ENCODE measurements at regions not wholly inside any gene's neighbourhood (a gene's known extent, or its start where the extent isn't known, plus 50 kb on each side); places are given as distances from the start of the nearest gene placed in this dataset.

DNA sequence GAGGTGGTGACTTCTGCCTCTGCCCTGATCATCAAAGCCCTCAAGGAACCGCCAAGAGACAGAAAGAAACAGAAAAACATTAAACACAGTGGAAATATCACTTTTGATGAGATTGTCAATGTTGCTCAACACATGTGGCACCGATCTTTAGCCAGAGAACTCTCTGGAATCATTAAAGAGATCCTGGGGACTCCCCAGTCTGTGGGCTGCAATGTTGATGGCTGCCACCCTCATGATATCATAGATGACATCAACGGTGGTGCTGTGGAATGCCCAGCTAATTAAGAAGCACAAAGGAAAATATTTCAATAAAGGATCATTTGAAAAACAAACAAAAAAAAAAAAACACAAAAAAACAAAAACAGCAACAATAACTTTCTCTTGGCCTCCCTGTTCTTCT, 59.5 kb upstream of the TOMM7 start:
- Histone ChIP-seq H3K9me3 (ENCODE audit: low read depth, low read length) (no peaks in the 10 kb centered on the region), H3K36me3 (ENCODE audit: insufficient read depth, low read length) (no peaks in the 10 kb centered on the region), H3K9ac (ENCODE audit: insufficient read length) (no peak overlapping the region), H3K4me3 (no peak overlapping the region), H3K27ac (no peak overlapping the region)
- DNase-seq (ENCODE audit: low read depth, low spot score), result no peak
- TF ChIP-seq EZH2 (IDR thresholded peaks at IDR 0.05), result no peak
- TF ChIP-seq POLR2AphosphoS5 (IDR thresholded peaks at IDR 0.05; ENCODE audit: borderline replicate concordance, low read depth, low read length), result no peak
- TF ChIP-seq FOXP2 (optimal IDR thresholded peaks at IDR 0.05; ENCODE audit: control extremely low read depth, extremely low read length, insufficient read depth), result no peak

DNA sequence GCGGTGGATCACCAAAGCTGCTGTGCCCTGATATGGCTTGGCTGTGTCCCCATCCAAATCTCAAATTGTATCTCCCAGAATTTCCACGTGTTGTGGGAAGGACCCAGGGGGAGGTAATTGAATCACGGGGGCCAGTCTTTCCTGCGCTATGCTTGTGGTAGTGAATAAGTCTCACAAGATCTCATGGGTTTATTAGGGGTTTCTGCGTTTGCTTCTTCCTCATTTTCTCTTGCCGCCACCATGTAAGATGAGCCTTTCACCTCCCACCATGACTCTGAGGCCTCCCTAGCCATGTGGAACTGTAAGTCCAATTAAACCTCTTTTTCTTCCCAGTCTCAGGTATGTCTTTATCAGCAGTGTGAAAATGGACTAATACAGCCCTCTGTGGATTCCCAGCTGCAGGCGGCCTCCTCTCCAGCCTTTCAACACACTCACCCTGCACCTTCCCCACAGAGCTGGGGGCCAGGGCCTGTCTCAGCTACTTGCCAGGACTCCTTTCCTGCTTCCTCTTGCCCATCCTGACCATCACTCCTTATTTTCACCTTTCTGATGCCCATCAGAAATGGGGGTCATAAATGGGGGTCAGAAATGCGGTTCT, 57.2 kb upstream of the TOMM7 start:
- no peak overlapping the region for H3K4me3 ChIP-seq
- no peaks in the 10 kb centered on the region for H3K36me3 ChIP-seq (ENCODE audit: insufficient read depth, low read length)
- H3K9me3 ChIP-seq (ENCODE audit: low read depth, low read length), result no peaks in the 10 kb centered on the region
- no peak for DNase-seq (ENCODE audit: low read depth, low spot score)
- no peak overlapping the region for H3K9ac ChIP-seq (ENCODE audit: insufficient read length)
- no peak overlapping the region for H3K27ac ChIP-seq
- TF ChIP-seq EZH2 (IDR thresholded peaks at IDR 0.05), result no peak
- TF ChIP-seq POLR2AphosphoS5 (IDR thresholded peaks at IDR 0.05; ENCODE audit: borderline replicate concordance, low read depth, low read length), result no peak
- TF ChIP-seq FOXP2 (optimal IDR thresholded peaks at IDR 0.05; ENCODE audit: control extremely low read depth, extremely low read length, insufficient read depth), result no peak

DNA sequence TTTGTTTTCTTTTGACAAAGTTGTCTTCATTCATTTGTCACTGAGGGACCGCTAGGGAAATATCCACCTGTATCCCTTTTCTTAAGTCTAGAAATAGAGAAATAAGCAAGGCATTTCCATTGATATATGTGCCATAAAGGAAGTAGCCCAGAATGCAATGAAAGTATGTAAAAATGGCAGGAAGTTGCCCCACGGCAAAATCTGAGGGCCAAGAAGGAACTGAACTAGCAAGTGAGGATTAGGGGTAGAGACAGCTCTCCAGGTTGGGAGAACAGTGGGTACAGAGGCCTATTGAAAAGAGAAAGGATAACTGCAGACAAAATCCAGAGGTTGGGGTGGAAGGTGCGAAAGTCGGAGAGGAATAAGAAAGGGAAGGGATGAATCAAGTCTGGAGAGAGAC, 56.6 kb upstream of the TOMM7 start:
- H3K4me3 ChIP-seq, result no peak overlapping the region
- H3K9me3 ChIP-seq (ENCODE audit: low read depth, low read length), result no peaks in the 10 kb centered on the region
- TF ChIP-seq EZH2 (IDR thresholded peaks at IDR 0.05), result no peak
- no peak for TF ChIP-seq POLR2AphosphoS5 (IDR thresholded peaks at IDR 0.05; ENCODE audit: borderline replicate concordance, low read depth, low read length)
- no peak for TF ChIP-seq FOXP2 (optimal IDR thresholded peaks at IDR 0.05; ENCODE audit: control extremely low read depth, extremely low read length, insufficient read depth)
- H3K36me3 ChIP-seq (ENCODE audit: insufficient read depth, low read length), result no peaks in the 10 kb centered on the region
- H3K27ac ChIP-seq, result 0 out of 2 replicates have a peak overlapping the region, but pooled peaks have one; percentile 5
- no peak for DNase-seq (ENCODE audit: low read depth, low spot score)
- H3K9ac ChIP-seq (ENCODE audit: insufficient read length), result no peak overlapping the region

DNA sequence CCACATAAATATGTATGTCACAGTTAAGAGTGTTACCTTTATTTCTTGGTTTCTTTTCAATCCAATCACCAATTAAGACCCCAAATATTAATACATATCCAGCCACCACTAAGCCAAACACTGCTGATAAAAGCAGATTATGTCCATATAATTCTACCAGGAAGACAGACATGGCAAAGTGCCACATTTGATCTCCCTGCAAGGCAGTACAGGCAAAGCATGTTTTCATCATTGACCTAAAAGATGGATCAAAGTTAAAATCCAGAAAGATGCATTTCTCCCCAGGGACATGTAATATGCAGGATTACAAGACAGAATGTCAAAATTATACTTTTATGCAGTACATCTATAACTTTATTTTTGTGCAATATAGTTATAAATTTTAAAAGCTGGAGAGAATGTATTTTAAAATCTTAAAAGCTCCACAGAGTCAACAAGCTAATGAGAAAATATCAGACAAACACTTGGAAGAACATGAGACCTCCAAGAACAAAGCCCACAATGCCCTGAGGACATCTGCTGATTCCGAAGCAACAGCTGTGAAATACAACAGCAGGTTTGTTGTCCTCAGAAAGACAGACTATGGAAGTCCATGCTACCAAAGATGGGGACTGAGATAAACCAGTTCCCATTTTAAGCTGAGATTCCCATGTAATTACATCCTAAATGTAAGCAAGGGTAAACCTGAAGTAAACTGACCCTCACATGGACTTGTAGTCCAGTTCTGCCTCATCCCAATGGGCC, 54.5 kb upstream of the TOMM7 start:
- no peak for DNase-seq (ENCODE audit: low read depth, low spot score)
- no peak overlapping the region for H3K9ac ChIP-seq (ENCODE audit: insufficient read length)
- no peaks in the 10 kb centered on the region for H3K9me3 ChIP-seq (ENCODE audit: low read depth, low read length)
- H3K4me3 ChIP-seq, result no peak overlapping the region
- no peaks in the 10 kb centered on the region for H3K36me3 ChIP-seq (ENCODE audit: insufficient read depth, low read length)
- H3K27ac ChIP-seq, result no peak overlapping the region
- no peak for TF ChIP-seq FOXP2 (optimal IDR thresholded peaks at IDR 0.05; ENCODE audit: control extremely low read depth, extremely low read length, insufficient read depth)
- no peak for TF ChIP-seq EZH2 (IDR thresholded peaks at IDR 0.05)
- TF ChIP-seq POLR2AphosphoS5 (IDR thresholded peaks at IDR 0.05; ENCODE audit: borderline replicate concordance, low read depth, low read length), result no peak

DNA sequence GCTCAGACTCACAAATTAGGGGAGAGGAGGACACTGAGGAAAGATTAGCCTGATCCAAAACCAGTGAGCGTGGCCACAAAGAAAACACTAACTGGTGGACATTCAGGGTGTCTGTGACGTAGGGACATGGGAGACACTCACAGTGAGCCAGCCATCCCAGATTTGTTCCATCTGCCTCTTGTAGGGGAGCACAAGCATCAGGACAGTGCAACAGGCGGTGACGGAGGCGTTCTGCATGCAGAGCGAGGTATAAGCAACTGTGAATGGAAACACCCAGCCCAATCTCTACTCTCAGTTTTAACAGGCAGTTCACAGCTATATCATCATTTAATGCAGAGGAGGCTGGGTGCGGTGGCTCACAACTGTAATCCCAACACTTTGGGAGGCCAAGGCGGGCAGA, 52.8 kb upstream of the TOMM7 start:
- no peak for TF ChIP-seq EZH2 (IDR thresholded peaks at IDR 0.05)
- TF ChIP-seq POLR2AphosphoS5 (IDR thresholded peaks at IDR 0.05; ENCODE audit: borderline replicate concordance, low read depth, low read length), result no peak
- TF ChIP-seq FOXP2 (optimal IDR thresholded peaks at IDR 0.05; ENCODE audit: control extremely low read depth, extremely low read length, insufficient read depth), result no peak
- Histone ChIP-seq H3K9ac (ENCODE audit: insufficient read length) (no peak overlapping the region), H3K4me3 (no peak overlapping the region), H3K36me3 (ENCODE audit: insufficient read depth, low read length) (no peaks in the 10 kb centered on the region), H3K9me3 (ENCODE audit: low read depth, low read length) (no peaks in the 10 kb centered on the region), H3K27ac (no peak overlapping the region)
- no peak for DNase-seq (ENCODE audit: low read depth, low spot score)

DNA sequence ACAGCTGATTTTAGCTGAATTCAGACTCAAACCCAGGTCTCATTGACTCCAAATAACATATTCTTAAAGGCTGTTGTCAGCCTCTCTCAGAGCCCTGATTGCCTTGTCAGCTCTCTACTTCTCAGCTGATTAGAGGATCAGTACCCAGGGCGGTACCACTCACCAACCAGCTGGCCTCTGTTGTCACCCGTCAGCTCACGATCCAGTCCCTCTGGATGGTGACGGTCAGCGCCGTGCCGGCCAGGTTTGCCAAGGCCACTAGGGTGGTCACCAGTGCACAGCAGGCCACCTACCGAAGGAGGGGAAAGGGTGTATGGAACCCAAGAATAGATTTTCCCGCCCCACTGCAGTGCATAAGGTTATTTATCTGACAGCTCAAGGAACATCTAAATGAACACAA, 52.3 kb upstream of the TOMM7 start:
- H3K4me3 ChIP-seq, result no peak overlapping the region
- H3K36me3 ChIP-seq (ENCODE audit: insufficient read depth, low read length), result no peaks in the 10 kb centered on the region
- H3K27ac ChIP-seq, result no peak overlapping the region
- H3K9me3 ChIP-seq (ENCODE audit: low read depth, low read length), result no peaks in the 10 kb centered on the region
- H3K9ac ChIP-seq (ENCODE audit: insufficient read length), result no peak overlapping the region
- no peak for DNase-seq (ENCODE audit: low read depth, low spot score)
- no peak for TF ChIP-seq POLR2AphosphoS5 (IDR thresholded peaks at IDR 0.05; ENCODE audit: borderline replicate concordance, low read depth, low read length)
- TF ChIP-seq EZH2 (IDR thresholded peaks at IDR 0.05), result no peak
- no peak for TF ChIP-seq FOXP2 (optimal IDR thresholded peaks at IDR 0.05; ENCODE audit: control extremely low read depth, extremely low read length, insufficient read depth)
